Mesothelial cell of epicardium (in vitro differentiated cells): ENCODE measurements at regions not wholly inside any gene's neighbourhood (a gene's known extent, or its start where the extent isn't known, plus 50 kb on each side); places are given as distances from the start of the nearest gene placed in this dataset.

Experiments
- DNase-seq, 2 experiments: peaks; one replicate each; pipeline ENCODE4 v3.0.0; 2021; ENCODE audit warnings: low spot score in 2 of 2; ENCODE audit not compliant: unreplicated experiment in 2 of 2
- H3K27ac Mint-ChIP-seq: 2 replicates; pipeline ENCODE4 v1.8.0; 2021; ENCODE audit warnings: mixed read lengths
- H3K27me3 Mint-ChIP-seq: 2 replicates; pipeline ENCODE4 v1.8.0; 2021; ENCODE audit warnings: low read depth, mixed read lengths
- H3K36me3 Mint-ChIP-seq: 2 replicates; pipeline ENCODE4 v1.8.0; 2021; ENCODE audit warnings: mixed read lengths
- H3K4me1 Mint-ChIP-seq: 2 replicates; pipeline ENCODE4 v1.8.0; 2021; ENCODE audit warnings: mixed read lengths
- H3K4me3 Mint-ChIP-seq: 2 replicates; pipeline ENCODE4 v1.8.0; 2021; ENCODE audit warnings: mild to moderate bottlenecking, moderate library complexity, mixed read lengths
- H3K9me3 Mint-ChIP-seq: 2 replicates; pipeline ENCODE4 v1.8.0; 2021; ENCODE audit warnings: mixed read lengths
- CTCF ChIP-seq: fragments of 200-600 bp; sonication (generic); IDR thresholded peaks from one replicate; pipeline ENCODE4 v1.5.0; 2021; ENCODE audit warnings: antibody characterized with exemption; ENCODE audit not compliant: unreplicated experiment

- H3K4me1 Mint-ChIP-seq, result no peaks in the 10 kb centered on the region
- H3K36me3 Mint-ChIP-seq, result no peaks in the 10 kb centered on the region
- no peaks in the 10 kb centered on the region for H3K9me3 Mint-ChIP-seq
- no peak overlapping the region for H3K27ac Mint-ChIP-seq
- no peaks in the 10 kb centered on the region for H3K27me3 Mint-ChIP-seq
- H3K4me3 Mint-ChIP-seq, result no peak overlapping the region
- TF ChIP-seq CTCF, result no peak
- no peak for DNase-seq
Observed at GRCh38 chr2:53174539-53174938, 593.1 kb upstream of the CHAC2 start.

GRCh38 chr2:53173698-53174455, 593.7 kb upstream of the CHAC2 start:
- no peak for DNase-seq
- TF ChIP-seq CTCF, result no peak
- H3K9me3 Mint-ChIP-seq, result no peaks in the 10 kb centered on the region
- no peaks in the 10 kb centered on the region for H3K27me3 Mint-ChIP-seq
- no peak overlapping the region for H3K4me3 Mint-ChIP-seq
- H3K27ac Mint-ChIP-seq, result no peak overlapping the region
- H3K4me1 Mint-ChIP-seq, result no peaks in the 10 kb centered on the region
- no peaks in the 10 kb centered on the region for H3K36me3 Mint-ChIP-seq

GRCh38 chr2:53173091-53173490, 594.5 kb upstream of the CHAC2 start:
- no peaks in the 10 kb centered on the region for H3K27me3 Mint-ChIP-seq
- H3K36me3 Mint-ChIP-seq, result no peaks in the 10 kb centered on the region
- no peak overlapping the region for H3K27ac Mint-ChIP-seq
- H3K9me3 Mint-ChIP-seq, result no peaks in the 10 kb centered on the region
- H3K4me3 Mint-ChIP-seq, result no peak overlapping the region
- H3K4me1 Mint-ChIP-seq, result no peaks in the 10 kb centered on the region
- no peak for DNase-seq
- no peak for TF ChIP-seq CTCF

- no peaks in the 10 kb centered on the region for H3K27me3 Mint-ChIP-seq
- H3K36me3 Mint-ChIP-seq, result no peaks in the 10 kb centered on the region
- no peak overlapping the region for H3K27ac Mint-ChIP-seq
- DNase-seq, result no peak
- no peak for TF ChIP-seq CTCF
- no peaks in the 10 kb centered on the region for H3K4me1 Mint-ChIP-seq
- no peaks in the 10 kb centered on the region for H3K9me3 Mint-ChIP-seq
- H3K4me3 Mint-ChIP-seq, result no peak overlapping the region
Observed at GRCh38 chr2:53170466-53170865, 597.1 kb upstream of the CHAC2 start.

GRCh38 chr2:53167227-53167626, 600.4 kb upstream of the CHAC2 start:
- no peak for DNase-seq
- Mint-ChIP-seq H3K4me3 (no peak overlapping the region), H3K9me3 (peaks cover 21% of the 10 kb centered on the region), H3K27me3 (no peaks in the 10 kb centered on the region), H3K36me3 (peaks cover 4% of the 10 kb centered on the region), H3K27ac (no peak overlapping the region), H3K4me1 (no peaks in the 10 kb centered on the region)
- no peak for TF ChIP-seq CTCF
